ENCODE measurements at regions not wholly inside any gene's neighbourhood (a gene's known extent, or its start where the extent isn't known, plus 50 kb on each side); places are given as distances from the start of the nearest gene placed in this dataset.

GRCh38 chr18:33854086-33854826, 276.2 kb downstream of the ASXL3 start:
- Histone ChIP-seq H3K4me3 (ENCODE audit: low read length) (no peak overlapping the region), H3K27ac (ENCODE audit: low read depth, low read length) (no peak overlapping the region), H3K4me1 (ENCODE audit: insufficient read depth, low read length) (no peaks in the 10 kb centered on the region), H3K9me3 (ENCODE audit: low read length) (no peaks in the 10 kb centered on the region), H3K36me3 (ENCODE audit: insufficient read depth, low read length) (no peaks in the 10 kb centered on the region), H3K27me3 (ENCODE audit: insufficient read depth, low read length, poor library complexity, severe bottlenecking) (no peaks in the 10 kb centered on the region)
- ChIA-PET POLR2A (no interaction called here), CTCF (no interaction called here)
- H3K36me3 Mint-ChIP-seq = no peaks in the 10 kb centered on the region
- H3K27me3 Mint-ChIP-seq = peaks cover 0 to 2% of the 10 kb centered on the region in 2 donors
- no peaks in the 10 kb centered on the region for H3K4me1 Mint-ChIP-seq
- no peak for DNase-seq
- no peak overlapping the region for H3K27ac Mint-ChIP-seq
- no peak overlapping the region for H3K4me3 Mint-ChIP-seq
- H3K9me3 Mint-ChIP-seq = peaks cover 0 to 36% (median 8%) of the 10 kb centered on the region in 5 donors

GRCh38 chr18:33853187-33853586, 275.2 kb downstream of the ASXL3 start:
- ChIA-PET CTCF (no interaction called here), POLR2A (no interaction called here)
- Mint-ChIP-seq H3K4me1 (no peaks in the 10 kb centered on the region), H3K4me3 (no peak overlapping the region), H3K9me3 (peaks cover 0 to 38% (median 8%) of the 10 kb centered on the region in 5 donors), H3K27me3 (peaks cover 0 to 2% of the 10 kb centered on the region in 2 donors), H3K27ac (no peak overlapping the region), H3K36me3 (no peaks in the 10 kb centered on the region)
- H3K9me3 ChIP-seq (ENCODE audit: low read length) = no peaks in the 10 kb centered on the region
- no peaks in the 10 kb centered on the region for H3K27me3 ChIP-seq (ENCODE audit: insufficient read depth, low read length, poor library complexity, severe bottlenecking)
- no peak overlapping the region for H3K27ac ChIP-seq (ENCODE audit: low read depth, low read length)
- no peaks in the 10 kb centered on the region for H3K36me3 ChIP-seq (ENCODE audit: insufficient read depth, low read length)
- no peak overlapping the region for H3K4me3 ChIP-seq (ENCODE audit: low read length)
- no peak for DNase-seq
- no peaks in the 10 kb centered on the region for H3K4me1 ChIP-seq (ENCODE audit: insufficient read depth, low read length)

- H3K4me1 Mint-ChIP-seq = no peaks in the 10 kb centered on the region
- H3K9me3 Mint-ChIP-seq = peaks cover 0 to 38% (median 8%) of the 10 kb centered on the region in 5 donors
- Histone ChIP-seq H3K27ac (ENCODE audit: low read depth, low read length) (no peak overlapping the region), H3K4me1 (ENCODE audit: insufficient read depth, low read length) (no peaks in the 10 kb centered on the region), H3K9me3 (ENCODE audit: low read length) (no peaks in the 10 kb centered on the region), H3K27me3 (ENCODE audit: insufficient read depth, low read length, poor library complexity, severe bottlenecking) (no peaks in the 10 kb centered on the region), H3K36me3 (ENCODE audit: insufficient read depth, low read length) (no peaks in the 10 kb centered on the region), H3K4me3 (ENCODE audit: low read length) (no peak overlapping the region)
- DNase-seq = no peak
- no peak overlapping the region for H3K4me3 Mint-ChIP-seq
- H3K27ac Mint-ChIP-seq = no peak overlapping the region
- POLR2A ChIA-PET = no interaction called here
- CTCF ChIA-PET = no interaction called here
- H3K36me3 Mint-ChIP-seq = no peaks in the 10 kb centered on the region
- peaks cover 0 to 2% of the 10 kb centered on the region in 2 donors for H3K27me3 Mint-ChIP-seq
Measured at GRCh38 chr18:33851546-33852078, 273.6 kb downstream of the ASXL3 start.

GRCh38 chr18:33849731-33850130, 271.7 kb downstream of the ASXL3 start:
- Mint-ChIP-seq H3K36me3 (no peaks in the 10 kb centered on the region), H3K4me1 (no peaks in the 10 kb centered on the region), H3K4me3 (no peak overlapping the region), H3K27me3 (peaks cover 0 to 2% of the 10 kb centered on the region in 2 donors), H3K27ac (no peak overlapping the region), H3K9me3 (peaks cover 0 to 35% (median 10%) of the 10 kb centered on the region in 5 donors)
- Histone ChIP-seq H3K4me3 (ENCODE audit: low read length) (no peak overlapping the region), H3K4me1 (ENCODE audit: insufficient read depth, low read length) (no peaks in the 10 kb centered on the region), H3K36me3 (ENCODE audit: insufficient read depth, low read length) (no peaks in the 10 kb centered on the region), H3K27ac (ENCODE audit: low read depth, low read length) (no peak overlapping the region), H3K9me3 (ENCODE audit: low read length) (no peaks in the 10 kb centered on the region), H3K27me3 (ENCODE audit: insufficient read depth, low read length, poor library complexity, severe bottlenecking) (no peaks in the 10 kb centered on the region)
- ChIA-PET POLR2A (no interaction called here), CTCF (no interaction called here)
- no peak for DNase-seq

GRCh38 chr18:33844232-33844631, 266.2 kb downstream of the ASXL3 start:
- no peaks in the 10 kb centered on the region for H3K36me3 Mint-ChIP-seq
- peaks cover 2 to 45% (median 3%) of the 10 kb centered on the region in 5 donors for H3K9me3 Mint-ChIP-seq
- ChIA-PET POLR2A (no interaction called here), CTCF (no interaction called here)
- H3K36me3 ChIP-seq (ENCODE audit: insufficient read depth, low read length) = no peaks in the 10 kb centered on the region
- H3K27me3 ChIP-seq (ENCODE audit: insufficient read depth, low read length, poor library complexity, severe bottlenecking) = no peaks in the 10 kb centered on the region
- no peak overlapping the region for H3K4me3 ChIP-seq (ENCODE audit: low read length)
- H3K27ac Mint-ChIP-seq = no peak overlapping the region
- no peaks in the 10 kb centered on the region for H3K4me1 ChIP-seq (ENCODE audit: insufficient read depth, low read length)
- H3K9me3 ChIP-seq (ENCODE audit: low read length) = no peaks in the 10 kb centered on the region
- H3K27ac ChIP-seq (ENCODE audit: low read depth, low read length) = no peak overlapping the region
- DNase-seq = no peak
- H3K4me3 Mint-ChIP-seq = no peak overlapping the region
- H3K27me3 Mint-ChIP-seq = no peaks in the 10 kb centered on the region
- H3K4me1 Mint-ChIP-seq = no peaks in the 10 kb centered on the region

- Mint-ChIP-seq H3K4me1 (no peaks in the 10 kb centered on the region), H3K36me3 (no peaks in the 10 kb centered on the region), H3K4me3 (no peak overlapping the region), H3K27me3 (no peaks in the 10 kb centered on the region), H3K9me3 (peaks cover 5 to 40% (median 11%) of the 10 kb centered on the region in 5 donors), H3K27ac (no peak overlapping the region)
- CTCF ChIA-PET = no interaction called here
- POLR2A ChIA-PET = no interaction called here
- Histone ChIP-seq H3K36me3 (ENCODE audit: insufficient read depth, low read length) (no peaks in the 10 kb centered on the region), H3K9me3 (ENCODE audit: low read length) (no peaks in the 10 kb centered on the region), H3K27ac (ENCODE audit: low read depth, low read length) (no peak overlapping the region), H3K4me1 (ENCODE audit: insufficient read depth, low read length) (no peaks in the 10 kb centered on the region), H3K4me3 (ENCODE audit: low read length) (no peak overlapping the region), H3K27me3 (ENCODE audit: insufficient read depth, low read length, poor library complexity, severe bottlenecking) (no peaks in the 10 kb centered on the region)
- DNase-seq = no peak
Measured at GRCh38 chr18:33841221-33841967, 263.4 kb downstream of the ASXL3 start.

- Mint-ChIP-seq H3K27me3 (no peaks in the 10 kb centered on the region), H3K27ac (no peak overlapping the region), H3K36me3 (no peaks in the 10 kb centered on the region), H3K4me3 (no peak overlapping the region), H3K9me3 (peaks cover 10 to 46% (median 13%) of the 10 kb centered on the region in 5 donors), H3K4me1 (no peaks in the 10 kb centered on the region)
- no peaks in the 10 kb centered on the region for H3K4me1 ChIP-seq (ENCODE audit: insufficient read depth, low read length)
- H3K27me3 ChIP-seq (ENCODE audit: insufficient read depth, low read length, poor library complexity, severe bottlenecking) = no peaks in the 10 kb centered on the region
- ChIA-PET POLR2A (no interaction called here), CTCF (no interaction called here)
- no peak overlapping the region for H3K4me3 ChIP-seq (ENCODE audit: low read length)
- no peak overlapping the region for H3K27ac ChIP-seq (ENCODE audit: low read depth, low read length)
- H3K36me3 ChIP-seq (ENCODE audit: insufficient read depth, low read length) = no peaks in the 10 kb centered on the region
- H3K9me3 ChIP-seq (ENCODE audit: low read length) = no peaks in the 10 kb centered on the region
- DNase-seq = no peak
Measured at GRCh38 chr18:33840212-33840593, 262.2 kb downstream of the ASXL3 start.

GRCh38 chr18:33839452-33840211, 261.6 kb downstream of the ASXL3 start:
- Histone ChIP-seq H3K4me1 (ENCODE audit: insufficient read depth, low read length) (no peaks in the 10 kb centered on the region), H3K36me3 (ENCODE audit: insufficient read depth, low read length) (no peaks in the 10 kb centered on the region), H3K27me3 (ENCODE audit: insufficient read depth, low read length, poor library complexity, severe bottlenecking) (no peaks in the 10 kb centered on the region), H3K9me3 (ENCODE audit: low read length) (no peaks in the 10 kb centered on the region), H3K4me3 (ENCODE audit: low read length) (no peak overlapping the region), H3K27ac (ENCODE audit: low read depth, low read length) (no peak overlapping the region)
- Mint-ChIP-seq H3K4me1 (no peaks in the 10 kb centered on the region), H3K36me3 (no peaks in the 10 kb centered on the region), H3K27me3 (no peaks in the 10 kb centered on the region), H3K9me3 (peaks cover 10 to 42% (median 13%) of the 10 kb centered on the region in 5 donors), H3K4me3 (no peak overlapping the region), H3K27ac (no peak overlapping the region)
- ChIA-PET CTCF (no interaction called here), POLR2A (no interaction called here)
- DNase-seq = no peak
